ENCODE measurements at regions not wholly inside any gene's neighbourhood (a gene's known extent, or its start where the extent isn't known, plus 50 kb on each side); places are given as distances from the start of the nearest gene placed in this dataset.
"Not testable (repeated sequence)": the region's sequence is repeated elsewhere in the genome, so short reads cannot be mapped to it uniquely, and the experiment has no call there.

GRCh38 chr1:3992103-3992556 lies 92.1 kb upstream of the C1orf174 start:
- peak in 1 of 56 donors; percentile 18 for DNase-seq

- DNase-seq: no peak
Observed at GRCh38 chr1:3992746-3993145, 92.7 kb upstream of the C1orf174 start.

GRCh38 chr1:3993619-3994375 lies 93.7 kb upstream of the C1orf174 start:
- peak in 3 of 56 donors; percentile 2 to 30 (median 21) for DNase-seq

- DNase-seq: no peak
Observed at GRCh38 chr1:3995141-3995780, 95.2 kb upstream of the C1orf174 start.

GRCh38 chr1:3996846-3997705 lies 97.0 kb upstream of the C1orf174 start:
- DNase-seq: no peak

- DNase-seq: no peak
Observed at GRCh38 chr1:3998086-3998485, 98.0 kb upstream of the C1orf174 start.

- DNase-seq: not testable (repeated sequence)
Observed at GRCh38 chr1:3999514-3999913, 99.4 kb upstream of the C1orf174 start.

- DNase-seq: no peak
Observed at GRCh38 chr1:3999941-4000735, 100.1 kb upstream of the C1orf174 start.

GRCh38 chr1:4000811-4001251 lies 100.8 kb upstream of the C1orf174 start:
- no peak for DNase-seq

- DNase-seq: no peak
Observed at GRCh38 chr1:4001461-4001860, 101.4 kb upstream of the C1orf174 start.

- DNase-seq: no peak
Observed at GRCh38 chr1:4002061-4002521, 102.0 kb upstream of the C1orf174 start.

- DNase-seq: no peak
Observed at GRCh38 chr1:4002741-4003140, 102.7 kb upstream of the C1orf174 start.

- no peak for DNase-seq
Observed at GRCh38 chr1:4003846-4004505, 103.9 kb upstream of the C1orf174 start.

GRCh38 chr1:4004635-4005430 lies 104.8 kb upstream of the C1orf174 start:
- no peak for DNase-seq

GRCh38 chr1:4005431-4005830 lies 105.4 kb upstream of the C1orf174 start:
- no peak for DNase-seq

- no peak for DNase-seq
Observed at GRCh38 chr1:4006676-4007374, 106.8 kb upstream of the C1orf174 start.

- DNase-seq: no peak
Observed at GRCh38 chr1:4010284-4010683, 110.2 kb upstream of the C1orf174 start.

- DNase-seq: no peak
Observed at GRCh38 chr1:4010814-4011605, 110.9 kb upstream of the C1orf174 start.

All from nucleus accumbens (tissue), 56 donors.